ENCODE measurements at regions not wholly inside any gene's neighbourhood (a gene's known extent, or its start where the extent isn't known, plus 50 kb on each side); places are given as distances from the start of the nearest gene placed in this dataset.

- TF ChIP-seq CTCF (conservative IDR thresholded peaks at IDR 0.05; ENCODE audit: low read depth, low read length), result no peak
- no peak for TF ChIP-seq EZH2 (IDR thresholded peaks at IDR 0.05; ENCODE audit: borderline replicate concordance, low read depth, low read length, poor library complexity, severe bottlenecking)
These were observed 695.9 kb upstream of the SLC35B3 start for GRCh38 chr6:9131201-9131600.

Data from A673 (cell line).